ENCODE measurements at regions not wholly inside any gene's neighbourhood (a gene's known extent, or its start where the extent isn't known, plus 50 kb on each side); places are given as distances from the start of the nearest gene placed in this dataset.

DNA sequence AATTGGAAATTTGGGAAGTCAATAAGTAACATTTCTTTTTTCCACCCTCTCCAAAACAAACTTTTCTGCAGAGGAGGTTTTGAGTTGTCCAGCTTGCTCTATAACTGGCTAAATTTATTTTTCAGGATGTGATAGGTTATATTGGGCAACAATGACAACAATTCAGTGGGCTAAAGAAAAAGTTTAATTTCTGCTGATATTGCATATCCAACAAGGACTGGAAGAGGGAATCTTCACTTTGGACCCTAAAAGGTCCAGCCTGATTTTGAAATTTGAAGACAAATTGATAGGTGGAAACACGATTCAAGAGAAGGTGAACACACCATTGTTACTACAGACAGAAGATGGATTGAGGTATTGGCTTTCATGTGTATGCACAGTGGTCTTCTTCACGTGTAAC is 393.1 kb downstream of the BRINP1 start:
- no peak for DNase-seq

DNA sequence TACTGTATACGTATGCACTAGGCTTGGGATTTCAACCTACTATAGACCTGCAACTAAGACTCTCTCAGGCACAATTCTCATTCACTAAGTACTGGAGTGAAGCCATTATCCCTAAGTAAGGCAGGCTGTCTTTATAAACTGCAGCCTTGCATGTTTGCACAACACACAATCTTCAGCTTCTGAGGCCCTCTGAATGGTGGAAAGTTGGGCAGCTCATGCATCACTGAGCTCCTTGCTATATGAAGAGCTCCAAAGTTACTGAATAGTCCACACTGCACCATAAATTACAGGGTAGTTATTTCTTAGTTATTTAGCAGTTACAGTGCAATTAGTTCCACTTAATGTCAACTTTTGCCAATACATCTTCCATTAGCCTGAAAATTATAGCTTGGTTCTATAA is 384.6 kb downstream of the BRINP1 start:
- DNase-seq = no peak

DNA sequence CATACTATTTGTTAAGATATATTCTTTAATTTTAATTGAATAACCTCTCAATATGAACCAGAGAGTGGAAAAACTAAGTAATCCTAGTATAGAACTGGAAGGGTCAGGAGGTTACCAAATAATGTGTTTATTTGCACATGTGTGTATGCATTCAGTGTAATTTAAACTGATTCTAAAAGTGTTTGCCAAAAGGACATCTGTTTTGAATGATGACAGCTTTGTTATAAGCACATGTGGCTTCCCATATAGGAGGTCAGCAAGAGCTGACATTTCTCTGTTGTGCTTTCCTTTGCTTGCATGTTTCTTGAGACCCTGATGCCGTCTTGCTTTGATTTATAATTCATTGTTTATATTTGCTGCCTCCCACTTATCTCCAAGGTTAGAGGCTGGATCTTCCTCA is 383.4 kb downstream of the BRINP1 start:
- DNase-seq = no peak

- DNase-seq = no peak
These were observed 382.1 kb downstream of the BRINP1 start for GRCh38 chr9:118987167-118987566.

GRCh38 chr9:118990949-118991348 is 378.3 kb downstream of the BRINP1 start:
- DNase-seq = no peak

- no peak for DNase-seq
These were observed 377.6 kb downstream of the BRINP1 start for GRCh38 chr9:118991366-118992285.

- no peak for DNase-seq
These were observed 376.1 kb downstream of the BRINP1 start for GRCh38 chr9:118992813-118993794.

DNA sequence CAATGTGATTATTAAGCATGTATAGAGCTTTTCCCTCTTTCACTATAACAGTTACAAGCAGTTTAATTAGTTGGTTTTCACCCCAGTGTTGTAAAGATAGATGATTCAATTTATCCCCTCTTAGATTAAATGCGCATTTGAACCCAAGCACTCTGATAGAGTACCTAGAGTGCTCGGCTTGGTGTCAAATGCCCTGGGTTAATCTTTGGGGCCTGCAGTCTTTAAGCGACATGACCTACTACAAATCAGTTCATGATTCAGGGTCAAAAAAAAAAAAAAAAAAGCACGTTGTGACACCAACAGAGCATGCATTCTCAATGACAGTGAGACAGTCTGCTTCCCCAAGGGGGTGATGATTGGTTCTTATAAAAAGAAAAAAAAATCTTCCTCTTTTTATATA is 375.3 kb downstream of the BRINP1 start:
- no peak for DNase-seq

DNA sequence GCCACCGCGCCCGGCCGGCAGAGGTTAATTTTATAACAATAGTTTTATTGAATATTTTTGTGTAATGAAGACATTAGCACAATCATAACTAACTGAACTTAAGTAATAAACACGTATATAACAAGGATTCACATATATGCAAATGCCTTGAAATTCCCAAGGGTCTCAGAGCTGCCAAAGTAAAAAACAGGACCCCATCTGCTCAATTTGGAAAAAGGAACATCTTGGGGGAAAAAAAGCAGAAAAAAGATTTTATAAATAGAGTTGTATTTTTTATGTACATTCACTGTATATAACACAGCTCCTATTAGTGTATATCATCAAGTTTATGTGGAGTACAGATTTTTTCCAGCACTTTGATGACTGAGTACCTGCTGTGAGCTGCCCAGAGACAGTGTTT is 366.7 kb downstream of the BRINP1 start:
- DNase-seq = no peak

DNA sequence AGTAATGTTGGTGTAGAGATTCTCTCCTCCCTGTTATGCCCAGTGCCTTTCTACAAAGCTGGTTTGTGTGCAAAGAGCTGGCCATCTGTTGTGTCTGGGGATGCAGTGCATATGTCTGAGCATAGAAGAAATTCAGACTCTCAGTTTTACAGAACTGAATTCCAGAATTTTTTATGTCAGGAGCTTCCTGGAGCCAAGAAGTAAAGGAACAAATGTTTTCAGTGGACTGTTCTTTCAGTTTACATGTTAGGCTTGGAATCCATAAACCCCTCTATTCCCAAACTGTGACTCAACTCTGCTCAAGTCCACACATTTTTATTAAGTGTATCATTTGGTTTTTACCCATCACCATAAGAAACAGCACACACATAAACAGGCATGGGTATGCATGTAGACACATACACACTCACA is 366.0 kb downstream of the BRINP1 start:
- DNase-seq = no peak

- no peak for DNase-seq
These were observed 365.2 kb downstream of the BRINP1 start for GRCh38 chr9:119003882-119004617.

DNA sequence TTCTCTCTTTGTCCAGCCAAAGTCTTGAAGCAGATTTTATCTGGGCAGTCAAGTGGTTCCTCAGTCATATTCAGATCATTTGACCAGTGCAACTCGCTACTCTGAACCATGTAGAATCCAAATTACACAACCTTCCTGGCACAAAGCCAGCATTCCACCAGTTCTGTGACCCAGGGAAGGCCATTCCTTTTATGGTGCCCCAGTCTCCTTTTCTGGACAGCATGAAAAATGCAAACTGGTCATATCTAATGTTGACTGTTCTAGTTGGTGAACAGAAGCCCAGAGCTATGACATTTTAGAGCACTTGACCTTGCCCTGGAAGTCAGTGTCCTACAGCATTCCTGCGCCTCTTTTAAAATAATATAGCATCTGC is 364.6 kb downstream of the BRINP1 start:
- no peak for DNase-seq

- no peak for DNase-seq
These were observed 364.1 kb downstream of the BRINP1 start for GRCh38 chr9:119005162-119005561.

DNA sequence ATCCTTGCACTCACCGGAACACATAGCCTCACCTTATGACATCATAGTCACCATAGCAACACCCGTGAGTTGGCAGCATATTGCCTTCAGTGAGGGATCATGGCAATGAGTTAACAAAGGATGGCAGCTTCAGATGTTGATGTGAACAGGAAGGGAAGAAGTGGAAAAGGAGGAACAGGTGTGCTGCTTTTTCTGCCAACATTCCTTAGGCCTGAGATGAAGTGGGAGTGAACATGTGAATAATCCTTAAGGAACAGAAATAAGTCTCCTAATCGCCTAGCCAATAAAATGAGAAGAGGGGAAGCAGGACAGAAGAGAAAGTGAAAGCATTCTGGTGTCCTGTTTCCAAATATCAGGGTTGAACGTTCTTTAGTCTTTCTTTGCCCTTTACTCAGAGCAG is 360.0 kb downstream of the BRINP1 start:
- no peak for DNase-seq

GRCh38 chr9:119020284-119020683 is 349.0 kb downstream of the BRINP1 start:
- no peak for DNase-seq

- no peak for DNase-seq
These were observed 348.4 kb downstream of the BRINP1 start for GRCh38 chr9:119020730-119021333.

DNA sequence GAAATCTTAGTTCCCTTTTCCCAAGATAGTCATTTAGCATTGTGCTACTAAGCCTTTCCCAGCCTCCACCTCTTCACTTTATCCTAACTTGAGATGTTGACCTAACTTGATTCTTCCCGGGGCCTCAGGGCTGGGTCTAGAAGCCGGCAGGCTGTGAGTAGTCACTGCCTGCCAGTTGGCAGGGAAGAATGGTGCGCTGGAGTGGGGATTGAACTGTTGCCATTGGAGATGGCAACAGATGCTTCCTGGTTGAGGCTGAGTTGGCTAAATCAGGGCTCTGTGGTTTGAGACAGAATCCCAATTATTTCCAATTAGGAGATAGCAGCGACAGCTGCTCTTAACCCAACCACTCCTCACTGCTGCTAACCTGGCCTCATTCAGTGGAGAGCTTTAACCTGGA is 343.1 kb downstream of the BRINP1 start:
- DNase-seq = no peak

DNA sequence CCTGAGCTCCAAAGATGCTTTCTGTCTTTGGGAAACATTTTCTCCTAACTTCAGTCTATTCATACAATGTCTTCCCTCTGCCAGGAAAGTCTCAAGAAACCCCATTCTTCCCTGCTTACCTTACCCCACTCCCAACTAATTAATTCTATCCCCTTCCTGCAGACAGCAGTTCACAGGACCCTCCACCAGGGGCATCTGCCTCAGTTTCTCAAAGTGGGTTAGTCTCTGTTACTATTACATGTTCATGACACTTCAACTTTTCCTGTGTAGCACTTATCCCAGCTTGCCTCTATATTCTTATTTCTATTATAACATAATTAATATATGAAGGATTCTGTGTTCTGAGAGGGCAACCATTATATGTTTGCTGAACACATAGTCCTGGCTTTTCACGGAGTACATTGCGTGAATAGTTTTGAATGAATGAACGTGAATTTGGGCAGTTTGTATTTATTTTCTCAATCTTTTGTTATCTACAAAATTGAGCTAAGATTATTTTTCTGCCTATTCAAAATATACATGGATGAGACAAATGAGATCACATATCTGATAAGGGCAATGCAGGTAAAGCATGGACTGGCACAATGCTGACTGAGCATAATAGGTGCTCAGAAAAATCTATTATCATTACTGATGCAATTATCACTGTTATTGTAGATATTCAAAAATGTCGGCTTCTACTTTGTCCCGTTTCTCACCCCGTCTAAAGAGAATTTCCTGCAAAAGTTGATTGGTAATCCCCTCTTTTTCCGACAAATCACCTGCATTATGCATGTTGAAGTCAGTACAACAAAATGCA is 341.1 kb downstream of the BRINP1 start:
- DNase-seq = no peak

GRCh38 chr9:119029886-119030285 is 339.3 kb downstream of the BRINP1 start:
- no peak for DNase-seq

- no peak for DNase-seq
These were observed 335.6 kb downstream of the BRINP1 start for GRCh38 chr9:119033596-119033995.

GRCh38 chr9:119036969-119037368 is 332.3 kb downstream of the BRINP1 start:
- no peak for DNase-seq

- no peak for DNase-seq
These were observed 325.2 kb downstream of the BRINP1 start for GRCh38 chr9:119043996-119044395.
